ENCODE measurements at regions not wholly inside any gene's neighbourhood (a gene's known extent, or its start where the extent isn't known, plus 50 kb on each side); places are given as distances from the start of the nearest gene placed in this dataset.
"Not testable (repeated sequence)": the region's sequence is repeated elsewhere in the genome, so short reads cannot be mapped to it uniquely, and the experiment has no call there.

DNA sequence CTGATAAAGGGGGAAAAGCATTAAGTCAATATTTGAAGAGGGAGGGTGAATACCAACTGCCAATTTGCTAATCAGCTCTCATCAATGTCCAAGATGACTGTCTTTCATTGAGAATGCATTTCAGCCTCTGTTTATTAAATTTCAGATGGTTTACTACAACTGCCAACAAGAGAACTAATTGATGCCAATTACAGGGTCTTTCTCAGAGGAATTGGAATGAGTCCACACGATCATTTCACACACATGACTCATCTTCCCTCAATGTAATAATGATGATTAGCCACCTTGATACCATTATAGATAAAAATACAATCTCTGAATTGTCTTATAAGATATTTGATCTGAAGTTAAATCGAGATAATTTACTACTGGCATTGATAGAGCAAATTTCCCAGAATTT lies 1274.4 kb downstream of the ROBO2 start:
- no peak overlapping the region for H3K4me3 ChIP-seq (ENCODE audit: low read length)
- no peak for DNase-seq (ENCODE audit: low read depth)
- TF ChIP-seq, protein P1, sequence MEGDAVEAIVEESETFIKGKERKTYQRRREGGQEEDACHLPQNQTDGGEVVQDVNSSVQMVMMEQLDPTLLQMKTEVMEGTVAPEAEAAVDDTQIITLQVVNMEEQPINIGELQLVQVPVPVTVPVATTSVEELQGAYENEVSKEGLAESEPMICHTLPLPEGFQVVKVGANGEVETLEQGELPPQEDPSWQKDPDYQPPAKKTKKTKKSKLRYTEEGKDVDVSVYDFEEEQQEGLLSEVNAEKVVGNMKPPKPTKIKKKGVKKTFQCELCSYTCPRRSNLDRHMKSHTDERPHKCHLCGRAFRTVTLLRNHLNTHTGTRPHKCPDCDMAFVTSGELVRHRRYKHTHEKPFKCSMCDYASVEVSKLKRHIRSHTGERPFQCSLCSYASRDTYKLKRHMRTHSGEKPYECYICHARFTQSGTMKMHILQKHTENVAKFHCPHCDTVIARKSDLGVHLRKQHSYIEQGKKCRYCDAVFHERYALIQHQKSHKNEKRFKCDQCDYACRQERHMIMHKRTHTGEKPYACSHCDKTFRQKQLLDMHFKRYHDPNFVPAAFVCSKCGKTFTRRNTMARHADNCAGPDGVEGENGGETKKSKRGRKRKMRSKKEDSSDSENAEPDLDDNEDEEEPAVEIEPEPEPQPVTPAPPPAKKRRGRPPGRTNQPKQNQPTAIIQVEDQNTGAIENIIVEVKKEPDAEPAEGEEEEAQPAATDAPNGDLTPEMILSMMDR (IDR thresholded peaks at IDR 0.05; ENCODE audit: insufficient read depth, low read depth, low read length, missing control alignments), result no peak

DNA sequence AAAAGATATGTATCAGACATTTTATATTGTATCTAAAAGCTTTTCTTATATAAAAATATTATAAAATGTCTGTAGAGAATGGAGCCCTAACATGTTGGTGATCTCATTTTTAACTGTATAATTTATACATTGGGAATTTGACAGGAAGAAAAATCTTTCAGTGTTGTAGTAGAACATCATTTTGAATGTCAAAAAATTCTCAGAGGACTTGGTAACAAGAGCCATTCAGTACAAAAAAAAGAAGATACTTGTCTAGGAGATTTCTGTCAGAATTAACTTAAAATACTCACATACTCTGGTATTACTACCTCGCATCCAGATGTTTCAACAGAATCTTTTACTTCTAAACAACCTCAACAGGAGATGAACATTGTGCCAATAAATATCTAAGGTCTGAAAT lies 1277.9 kb downstream of the ROBO2 start:
- DNase-seq (ENCODE audit: low read depth), result no peak
- no peak overlapping the region for H3K4me3 ChIP-seq (ENCODE audit: low read length)
- TF ChIP-seq, protein P1 (IDR thresholded peaks at IDR 0.05; ENCODE audit: insufficient read depth, low read depth, low read length, missing control alignments), result no peak

DNA sequence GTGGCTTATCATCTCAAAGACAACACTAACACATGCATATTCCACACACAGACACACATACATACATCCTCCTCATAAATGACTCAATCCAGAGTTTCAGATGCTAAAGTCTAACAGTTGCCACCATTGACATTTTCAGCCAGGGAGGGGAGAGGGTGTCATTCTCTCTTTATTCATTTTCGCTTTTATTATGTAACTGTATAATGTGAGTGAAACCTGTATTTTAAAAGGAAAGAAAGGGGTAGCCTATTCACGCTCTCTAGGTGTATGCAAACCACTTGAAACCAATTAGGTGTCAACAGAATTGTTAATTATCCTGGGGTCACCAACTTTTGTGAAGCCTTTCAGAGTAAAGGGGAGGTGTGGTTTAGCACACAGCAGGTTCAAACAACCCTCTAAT lies 1282.9 kb downstream of the ROBO2 start:
- DNase-seq (ENCODE audit: low read depth), result no peak
- no peak overlapping the region for H3K4me3 ChIP-seq (ENCODE audit: low read length)
- TF ChIP-seq, protein P1 (IDR thresholded peaks at IDR 0.05; ENCODE audit: insufficient read depth, low read depth, low read length, missing control alignments), result no peak

DNA sequence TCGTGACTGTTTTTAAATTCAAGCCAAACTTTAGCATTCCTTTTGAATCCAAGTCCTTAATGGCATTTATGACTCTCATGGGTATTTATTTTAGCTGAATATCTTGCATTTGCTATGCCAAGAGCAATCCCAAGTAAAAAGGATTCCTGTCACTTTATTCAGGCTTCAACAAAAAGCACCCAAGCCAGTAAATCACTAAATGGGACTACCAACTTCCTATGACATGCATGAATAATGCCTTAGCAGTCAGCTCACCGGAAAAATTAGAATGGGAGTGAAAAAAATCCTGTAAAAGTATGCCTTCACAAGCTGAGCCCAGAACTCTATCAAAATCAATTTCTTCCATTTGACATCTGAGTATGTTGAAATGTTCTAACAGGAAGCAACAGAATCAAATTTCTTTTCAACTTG lies 1297.9 kb downstream of the ROBO2 start:
- H3K4me3 ChIP-seq (ENCODE audit: low read length), result no peak overlapping the region
- no peak for DNase-seq (ENCODE audit: low read depth)
- TF ChIP-seq, protein P1 (IDR thresholded peaks at IDR 0.05; ENCODE audit: insufficient read depth, low read depth, low read length, missing control alignments), result no peak

DNA sequence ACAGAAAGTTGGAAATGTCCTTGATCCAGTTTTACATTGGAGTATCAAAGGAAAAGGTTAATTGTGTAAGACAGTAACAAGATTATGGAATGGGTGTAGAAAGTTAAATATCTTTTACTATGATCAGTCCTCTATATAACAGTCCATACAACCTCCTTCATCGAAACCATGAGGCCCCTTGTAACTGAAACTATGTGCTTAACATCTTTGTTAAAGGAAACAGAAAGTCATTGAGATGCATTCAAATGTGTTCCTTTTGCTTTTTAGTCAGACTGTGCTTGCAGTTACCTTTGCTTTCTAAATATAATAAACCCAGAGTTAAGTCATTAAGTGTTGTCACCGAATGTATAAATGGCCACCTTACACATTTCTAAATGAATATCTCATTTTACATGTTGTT lies 1298.5 kb downstream of the ROBO2 start:
- no peak for DNase-seq (ENCODE audit: low read depth)
- TF ChIP-seq, protein P1 (IDR thresholded peaks at IDR 0.05; ENCODE audit: insufficient read depth, low read depth, low read length, missing control alignments), result no peak
- H3K4me3 ChIP-seq (ENCODE audit: low read length), result no peak overlapping the region

DNA sequence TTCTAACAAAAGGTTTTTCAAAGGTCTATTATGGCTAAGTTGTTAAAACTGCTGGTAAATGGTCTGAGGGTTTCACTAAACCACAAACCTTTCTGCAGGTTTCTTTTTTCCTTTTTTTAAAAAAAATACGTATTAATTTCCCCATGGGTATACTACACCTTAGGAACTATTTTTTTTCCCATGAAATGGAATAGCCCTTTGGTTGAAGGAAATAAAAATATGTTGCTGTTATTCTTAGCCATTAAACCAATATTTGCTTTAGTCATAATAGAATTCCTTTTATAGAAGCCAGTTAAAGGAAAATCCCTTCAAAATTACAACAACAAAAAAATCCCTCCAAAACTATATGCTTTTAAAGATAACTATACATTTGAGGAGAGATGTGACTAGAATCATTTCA lies 1303.3 kb downstream of the ROBO2 start:
- TF ChIP-seq, protein P1 (IDR thresholded peaks at IDR 0.05; ENCODE audit: insufficient read depth, low read depth, low read length, missing control alignments), result no peak
- no peak overlapping the region for H3K4me3 ChIP-seq (ENCODE audit: low read length)
- no peak for DNase-seq (ENCODE audit: low read depth)

DNA sequence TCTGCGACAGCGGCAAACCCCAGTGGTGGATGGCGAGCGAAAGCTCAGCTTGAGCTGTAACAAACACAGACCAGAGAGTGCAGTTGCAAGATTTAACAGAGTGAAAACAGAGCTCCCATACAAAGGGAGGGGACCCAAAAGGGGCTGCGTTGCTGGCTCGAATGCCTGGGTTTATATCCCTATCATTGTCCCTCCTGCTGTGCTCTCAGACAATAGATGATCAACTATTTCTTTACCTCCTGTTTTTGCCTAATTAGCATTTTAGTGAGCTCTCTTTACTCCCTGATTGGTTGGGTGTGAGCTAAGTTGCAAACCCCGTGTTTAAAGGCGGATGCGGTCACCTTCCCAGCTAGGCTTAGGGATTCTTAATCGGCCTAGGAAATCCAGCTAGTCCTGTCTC lies 1304.4 kb downstream of the ROBO2 start:
- not testable (repeated sequence) for DNase-seq (ENCODE audit: low read depth)

DNA sequence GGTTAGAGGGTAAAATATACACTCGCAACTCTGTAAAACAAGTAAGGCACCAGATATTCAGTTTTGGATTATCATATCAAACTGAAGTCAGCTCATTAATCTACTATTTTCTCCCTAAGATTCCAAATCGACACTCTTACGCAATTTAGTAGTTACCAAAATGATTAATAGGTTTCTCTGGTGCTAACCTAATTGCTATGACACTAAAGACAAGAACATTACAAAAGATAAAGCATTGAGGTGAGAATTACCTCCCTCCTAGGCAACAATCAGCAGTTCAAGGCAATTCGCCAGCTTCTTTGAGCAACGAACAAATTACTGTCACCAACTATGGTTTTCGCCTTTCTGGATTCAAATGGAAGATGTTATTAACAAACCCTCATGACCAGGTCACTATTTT lies 1305.0 kb downstream of the ROBO2 start:
- no peak overlapping the region for H3K4me3 ChIP-seq (ENCODE audit: low read length)
- no peak for DNase-seq (ENCODE audit: low read depth)
- TF ChIP-seq, protein P1 (IDR thresholded peaks at IDR 0.05; ENCODE audit: insufficient read depth, low read depth, low read length, missing control alignments), result no peak

More for the DNA sequence above, 1304.4 kb downstream of the ROBO2 start:
- H3K4me3 ChIP-seq (ENCODE audit: low read length), result not testable (repeated sequence)
